ENCODE measurements at regions not wholly inside any gene's neighbourhood (a gene's known extent, or its start where the extent isn't known, plus 50 kb on each side); places are given as distances from the start of the nearest gene placed in this dataset.
"Not testable (repeated sequence)": the region's sequence is repeated elsewhere in the genome, so short reads cannot be mapped to it uniquely, and the experiment has no call there.

DNA sequence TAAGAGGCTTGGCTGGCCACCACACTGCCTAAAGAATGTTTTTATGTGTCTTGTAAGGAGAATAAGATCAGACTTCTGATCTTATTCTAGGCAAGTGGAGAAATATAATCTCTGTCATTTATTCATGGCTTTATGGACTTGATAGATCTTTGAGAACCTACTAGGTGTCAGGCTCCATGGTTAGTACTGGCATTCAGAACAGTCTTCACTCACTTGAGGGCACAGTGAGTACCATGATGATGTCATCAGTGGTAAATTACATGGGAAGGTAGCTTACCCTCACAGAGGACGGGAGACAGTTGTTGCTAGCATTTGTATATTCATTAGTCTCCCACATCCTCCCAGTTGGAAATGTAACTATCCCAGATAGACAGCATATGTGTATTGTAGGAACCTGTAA lies 53.5 kb upstream of the NEK3 start:
- H3K27me3 ChIP-seq (ENCODE audit: control insufficient read depth, insufficient read depth, low read length); BruUV-seq (replicated peaks); H2BK20ac ChIP-seq (ENCODE audit: low read depth, low read length); H3K36me3 ChIP-seq (ENCODE audit: control insufficient read depth, insufficient read depth, low read length); H3K9me3 ChIP-seq (ENCODE audit: control insufficient read depth, insufficient read depth, low read length); H4K20me1 ChIP-seq (ENCODE audit: insufficient read depth, low read length); DNase-seq; H4K91ac ChIP-seq (ENCODE audit: insufficient read depth, low read depth, low read length); H3K9me1 ChIP-seq (ENCODE audit: insufficient read depth, low read length); H3K23ac ChIP-seq (ENCODE audit: low read depth, low read length); H2AK5ac ChIP-seq (ENCODE audit: low read depth, low read length); H3K9ac ChIP-seq (ENCODE audit: low read depth, low read length); CTCF ChIA-PET; H2BK120ac ChIP-seq (ENCODE audit: low read depth, low read length); H3K4me1 ChIP-seq (ENCODE audit: control insufficient read depth, insufficient read depth, low read length); intact Hi-C loops (cut with micrococcal nuclease); H3K18ac ChIP-seq (ENCODE audit: low read depth, low read length); POLR2A ChIA-PET (ENCODE audit: unreplicated experiment); H3K79me1 ChIP-seq (ENCODE audit: low read depth in 1 of 2, low read length in 2 of 2); H2BK15ac ChIP-seq (ENCODE audit: low read depth, low read length); H3K27ac ChIP-seq (ENCODE audit: insufficient read depth, low read length); H2AK9ac ChIP-seq (replicated peaks; ENCODE audit: low read depth, low read length, poor library complexity); dilution Hi-C loops (cut with HindIII; ENCODE audit: low sequenced_read_pairs, unreplicated experiment); H2AFZ ChIP-seq (replicated peaks; ENCODE audit: low read length, poor library complexity); ATAC-seq (ENCODE audit: low read depth); H3K14ac ChIP-seq (replicated peaks; ENCODE audit: low read depth, low read length); H3K56ac ChIP-seq (ENCODE audit: extremely low read depth, insufficient read depth, low read length); H3K4me2 ChIP-seq (ENCODE audit: low read depth, low read length); H4K5ac ChIP-seq (ENCODE audit: low read depth, low read length); H3K4ac ChIP-seq (ENCODE audit: low read depth, low read length); H4K8ac ChIP-seq (ENCODE audit: low read depth in 2 of 2, low read length in 2 of 2); in situ Hi-C loops (cut with MboI; ENCODE audit: low sequenced_read_pairs); H3K4me3 ChIP-seq (ENCODE audit: insufficient read depth, low read depth, low read length); H2BK5ac ChIP-seq (ENCODE audit: low read depth, low read length, poor library complexity, severe bottlenecking): not testable (repeated sequence)
- no CpG with 5 or more reads among the region's 1 CpG for whole genome bisulfite sequencing, 2 experiments (ENCODE audit: extremely low coverage in 2 of 2, insufficient read length in 1 of 2)

DNA sequence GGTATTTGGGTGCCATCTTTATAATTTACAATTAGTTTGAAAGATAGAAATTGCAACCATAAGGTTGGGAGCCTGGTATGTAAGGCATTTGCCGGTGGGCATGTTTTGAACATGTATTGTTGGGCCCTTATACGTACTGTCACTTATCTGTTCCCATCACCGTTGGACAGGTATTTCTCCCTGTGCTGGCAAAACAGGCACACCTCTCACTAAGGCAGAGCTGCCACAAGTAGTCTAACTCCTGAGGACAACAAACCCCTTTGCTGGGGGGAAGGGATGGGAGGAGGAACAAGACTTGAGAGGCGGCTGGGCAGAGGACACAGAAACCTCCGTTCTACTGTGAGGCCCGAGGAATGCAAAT lies 52.0 kb upstream of the NEK3 start:
- CTCF ChIA-PET; in situ Hi-C loops (cut with MboI; ENCODE audit: low sequenced_read_pairs): not testable (repeated sequence)
- WGBS, 2 experiments (ENCODE audit: extremely low coverage in 2 of 2, insufficient read length in 1 of 2) = no CpG with 5 or more reads among the region's 6 CpGs

More for the DNA sequence above, 52.0 kb upstream of the NEK3 start:
- H3K9me1 ChIP-seq (ENCODE audit: insufficient read depth, low read length); H3K56ac ChIP-seq (ENCODE audit: extremely low read depth, insufficient read depth, low read length); H2AK9ac ChIP-seq (replicated peaks; ENCODE audit: low read depth, low read length, poor library complexity); H2BK20ac ChIP-seq (ENCODE audit: low read depth, low read length); H3K4me3 ChIP-seq (ENCODE audit: insufficient read depth, low read depth, low read length); H3K14ac ChIP-seq (replicated peaks; ENCODE audit: low read depth, low read length); H3K9me3 ChIP-seq (ENCODE audit: control insufficient read depth, insufficient read depth, low read length); DNase-seq; H3K27ac ChIP-seq (ENCODE audit: insufficient read depth, low read length); dilution Hi-C loops (cut with HindIII; ENCODE audit: low sequenced_read_pairs, unreplicated experiment); H2BK15ac ChIP-seq (ENCODE audit: low read depth, low read length); intact Hi-C loops (cut with micrococcal nuclease); H4K91ac ChIP-seq (ENCODE audit: insufficient read depth, low read depth, low read length); H3K4me1 ChIP-seq (ENCODE audit: control insufficient read depth, insufficient read depth, low read length); H4K5ac ChIP-seq (ENCODE audit: low read depth, low read length); H4K20me1 ChIP-seq (ENCODE audit: insufficient read depth, low read length); H2AFZ ChIP-seq (replicated peaks; ENCODE audit: low read length, poor library complexity); H3K23ac ChIP-seq (ENCODE audit: low read depth, low read length); ATAC-seq (ENCODE audit: low read depth); H3K79me1 ChIP-seq (ENCODE audit: low read depth in 1 of 2, low read length in 2 of 2); POLR2A ChIA-PET (ENCODE audit: unreplicated experiment); H3K9ac ChIP-seq (ENCODE audit: low read depth, low read length); H3K27me3 ChIP-seq (ENCODE audit: control insufficient read depth, insufficient read depth, low read length); H3K4ac ChIP-seq (ENCODE audit: low read depth, low read length); H3K36me3 ChIP-seq (ENCODE audit: control insufficient read depth, insufficient read depth, low read length); H2AK5ac ChIP-seq (ENCODE audit: low read depth, low read length); H3K4me2 ChIP-seq (ENCODE audit: low read depth, low read length); H2BK5ac ChIP-seq (ENCODE audit: low read depth, low read length, poor library complexity, severe bottlenecking); H2BK120ac ChIP-seq (ENCODE audit: low read depth, low read length); H3K18ac ChIP-seq (ENCODE audit: low read depth, low read length); BruUV-seq (replicated peaks); H4K8ac ChIP-seq (ENCODE audit: low read depth in 2 of 2, low read length in 2 of 2): not testable (repeated sequence)

All from IMR-90 (cell line).